HG03025 (cell line): ENCODE measurements at regions not wholly inside any gene's neighbourhood (a gene's known extent, or its start where the extent isn't known, plus 50 kb on each side); places are given as distances from the start of the nearest gene placed in this dataset.
"Not testable (repeated sequence)": the region's sequence is repeated elsewhere in the genome, so short reads cannot be mapped to it uniquely, and the experiment has no call there.

Experiments
- ATAC-seq: cut with Tn5 transposase; IDR thresholded peaks from one replicate; pipeline ENCODE4 v1.9.1; 2021; ENCODE audit warnings: mild to moderate bottlenecking, moderate library complexity; ENCODE audit not compliant: unreplicated experiment, low FRiP score

DNA sequence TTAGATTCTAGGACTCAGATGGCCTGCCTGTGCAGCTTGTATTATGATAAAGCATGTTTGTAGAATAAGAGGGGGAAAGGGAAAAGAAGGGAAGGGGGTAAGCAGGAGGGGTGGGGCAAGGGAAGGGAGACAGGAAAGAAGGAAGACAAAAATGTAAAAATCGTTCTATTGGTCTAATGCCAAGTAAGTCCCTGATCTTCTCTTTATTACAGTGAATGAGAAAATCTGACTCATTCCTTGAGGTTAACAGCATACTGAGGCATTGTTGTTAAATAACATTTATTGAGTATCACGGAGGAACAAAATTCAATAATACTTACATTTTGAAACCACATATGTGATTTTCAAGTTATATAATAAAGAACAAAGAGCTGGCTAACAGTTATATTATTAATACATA lies 1534.7 kb downstream of the OLFM4 start:
- no peak for ATAC-seq

DNA sequence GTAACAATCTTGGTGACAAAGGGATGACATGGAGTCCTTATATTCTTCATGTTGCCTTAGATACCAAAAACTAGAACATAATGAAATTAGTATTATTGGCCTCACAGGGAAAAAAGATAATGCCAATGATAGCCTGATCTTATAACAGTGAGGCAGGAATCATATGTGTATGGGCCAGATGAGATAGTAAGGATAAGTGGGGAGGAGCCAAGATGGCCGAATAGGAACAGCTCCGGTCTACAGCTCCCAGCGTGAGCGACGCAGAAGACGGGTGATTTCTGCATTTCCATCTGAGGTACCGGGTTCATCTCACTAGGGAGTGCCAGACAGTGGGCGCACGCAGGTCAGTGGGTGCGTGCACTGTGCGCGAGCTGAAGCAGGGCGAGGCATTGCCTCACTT lies 1543.4 kb downstream of the OLFM4 start:
- not testable (repeated sequence) for ATAC-seq

DNA sequence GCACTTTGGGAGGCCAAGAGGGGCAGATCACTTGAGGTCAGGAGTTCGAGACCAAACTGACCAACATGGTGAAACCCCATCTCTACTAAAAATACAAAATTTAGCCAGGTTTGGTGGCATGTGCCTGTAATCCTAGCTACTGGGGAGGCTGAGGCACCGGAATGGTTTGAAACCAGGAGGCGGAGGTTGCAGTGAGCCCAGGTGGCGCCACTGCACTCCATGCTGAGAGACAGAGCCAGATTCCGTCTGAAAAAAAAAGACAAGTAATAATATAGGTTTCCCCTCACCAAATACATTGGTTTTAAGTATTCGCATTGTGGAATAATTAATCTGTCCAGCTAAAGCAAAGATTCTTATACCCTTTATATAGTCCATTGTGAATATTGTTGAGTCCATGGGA lies 1544.6 kb downstream of the OLFM4 start:
- ATAC-seq, result no peak

DNA sequence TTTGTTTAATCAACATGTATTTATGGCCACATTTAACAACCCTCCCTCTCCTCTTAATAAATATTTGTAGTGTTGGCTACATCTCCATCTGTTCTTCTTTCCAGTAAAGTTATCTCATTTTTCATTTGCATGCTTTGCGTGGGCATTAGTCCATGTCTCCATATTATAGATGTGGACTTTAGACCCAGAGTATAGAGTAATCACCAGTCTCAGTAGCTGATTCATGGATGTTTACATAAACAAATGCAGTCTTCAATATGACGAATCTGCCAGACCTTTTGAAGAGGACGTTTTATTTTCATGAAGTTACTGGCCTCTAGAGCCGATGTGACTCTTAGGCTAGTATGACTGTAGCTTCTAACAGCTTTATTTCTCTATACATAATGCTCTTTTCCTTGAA lies 1546.2 kb downstream of the OLFM4 start:
- no peak for ATAC-seq

DNA sequence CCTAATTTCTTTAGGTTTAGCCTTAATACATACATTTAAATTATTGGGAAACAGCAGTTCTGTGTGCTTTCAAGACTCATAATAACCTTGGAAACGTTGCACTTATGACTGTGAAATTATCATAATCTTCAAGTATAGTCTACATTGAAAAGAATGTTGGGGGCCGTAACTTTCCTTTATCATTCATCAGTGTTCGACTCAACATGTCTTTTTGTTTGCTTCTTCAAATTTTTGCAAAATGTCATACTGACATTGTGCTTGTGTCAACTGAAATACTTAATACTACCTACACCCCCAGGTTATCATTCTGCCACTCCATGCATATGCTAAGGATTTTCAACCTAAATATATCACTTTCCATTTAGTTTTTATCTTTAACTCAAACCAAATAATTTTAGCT lies 1562.9 kb downstream of the OLFM4 start:
- ATAC-seq, result no peak

DNA sequence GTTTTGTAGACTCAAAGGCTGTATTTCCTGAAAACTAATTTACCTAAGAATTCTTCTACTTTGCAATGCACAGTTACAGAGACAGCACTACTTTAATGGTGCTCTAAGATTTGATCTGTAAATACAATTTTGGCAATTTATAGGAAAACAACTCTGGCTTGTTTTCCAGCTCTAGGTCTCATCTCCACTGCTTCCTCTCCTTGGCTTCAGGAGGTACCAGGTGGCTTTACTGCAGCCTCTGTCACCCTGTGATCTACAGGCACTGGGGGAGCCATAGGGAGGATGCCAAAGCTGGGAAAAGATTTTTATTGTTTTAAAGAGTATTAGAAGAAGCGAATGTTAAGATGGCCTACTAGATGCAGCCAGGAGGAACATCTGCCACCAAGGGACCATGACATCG lies 1563.6 kb downstream of the OLFM4 start:
- ATAC-seq, result no peak

DNA sequence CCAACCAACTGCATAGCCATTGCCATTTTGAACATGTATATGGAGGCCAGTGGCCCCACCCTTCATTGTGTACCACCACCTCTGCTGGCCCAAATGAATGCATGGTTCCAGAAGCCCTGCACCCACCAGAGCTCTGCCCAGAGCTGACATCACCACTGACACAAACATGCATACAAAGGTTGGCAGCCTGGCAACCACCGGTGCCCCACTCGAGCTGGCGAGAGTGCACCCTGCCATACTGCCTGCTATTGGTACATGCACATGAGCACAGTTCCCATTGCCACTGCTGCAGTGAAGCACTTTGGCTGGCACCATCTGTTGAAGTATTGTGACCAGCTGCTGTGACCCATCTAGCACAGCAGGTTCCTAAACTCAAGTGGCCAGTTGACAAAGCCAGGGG lies 1564.9 kb downstream of the OLFM4 start:
- no peak for ATAC-seq

DNA sequence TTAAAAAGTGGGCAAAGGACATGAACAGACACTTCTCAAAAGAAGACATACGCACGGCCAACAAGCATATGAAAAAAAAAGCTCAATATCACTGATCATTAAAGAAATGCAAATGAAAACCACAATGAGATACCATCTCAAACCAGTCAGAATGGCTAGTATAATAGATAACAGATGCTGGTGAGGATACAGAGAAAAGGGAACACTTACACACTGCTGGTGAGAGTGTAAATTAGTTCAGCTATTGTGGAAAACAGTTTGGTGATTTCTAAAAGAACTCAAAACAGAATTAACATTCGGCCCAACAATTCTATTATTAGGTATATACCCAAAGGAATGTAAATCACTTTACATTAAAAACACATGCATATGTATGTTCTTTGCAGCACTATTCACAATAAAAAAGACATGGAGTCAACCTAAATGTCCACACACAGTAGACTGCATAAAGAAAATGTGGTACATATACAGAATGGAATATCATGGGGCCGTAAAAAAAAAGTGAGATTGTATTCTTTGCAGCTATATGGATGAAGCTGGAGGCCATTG lies 1569.0 kb downstream of the OLFM4 start:
- no peak for ATAC-seq

DNA sequence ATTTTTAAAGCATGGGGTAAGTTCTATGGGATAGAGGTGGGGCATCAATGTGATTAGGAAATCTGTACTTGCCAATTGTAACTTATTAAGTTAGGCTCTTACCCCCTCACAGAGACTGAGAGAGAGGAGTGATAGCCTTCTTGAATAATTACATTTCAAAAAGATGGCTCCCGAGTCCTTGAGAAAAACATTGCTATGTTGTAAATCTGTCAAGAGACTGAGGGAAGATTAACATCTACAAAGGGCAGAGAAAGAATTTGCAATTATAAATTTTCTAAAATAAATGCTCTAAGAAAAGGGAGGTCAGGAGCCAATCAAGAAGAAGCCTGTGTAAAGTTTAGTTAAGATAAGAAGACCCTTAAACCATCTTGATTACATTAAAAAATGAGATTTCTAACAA lies 1570.8 kb downstream of the OLFM4 start:
- ATAC-seq, result no peak

DNA sequence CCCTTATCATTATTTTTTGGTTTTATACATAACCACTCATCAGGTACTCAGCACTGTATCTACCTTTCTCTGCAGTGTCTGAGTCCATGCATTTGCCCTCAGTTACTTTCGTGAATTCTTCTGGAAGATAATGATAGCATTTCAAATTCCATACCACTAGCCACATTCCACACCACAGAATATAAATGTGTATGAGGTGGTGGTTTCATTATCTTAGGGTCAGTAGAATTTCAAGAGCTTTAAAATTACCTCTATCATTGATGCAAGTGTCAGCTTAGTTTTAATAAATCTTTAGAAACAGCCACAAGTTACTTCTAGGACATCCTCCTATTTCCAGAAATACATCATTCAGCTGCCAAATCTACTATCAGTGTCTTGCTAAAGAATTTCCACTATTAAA lies 1578.3 kb downstream of the OLFM4 start:
- no peak for ATAC-seq

DNA sequence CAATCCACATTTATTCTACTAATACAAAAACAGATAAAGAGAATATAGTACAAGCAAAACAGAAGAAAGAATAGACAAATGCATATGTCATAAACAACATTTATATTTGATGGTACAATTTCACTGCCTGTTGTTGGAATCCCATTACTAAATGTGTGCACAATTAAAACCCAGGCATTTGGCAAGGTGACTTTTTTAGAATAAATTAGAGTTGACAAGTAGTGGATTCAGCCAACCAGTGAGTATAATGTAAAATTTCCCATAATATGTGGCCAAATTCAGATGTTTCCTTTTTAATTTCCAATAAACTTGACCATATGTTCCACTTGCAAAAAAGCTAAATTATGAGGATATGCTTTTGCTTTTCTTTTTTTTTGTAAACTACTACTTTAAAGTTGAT lies 1578.8 kb downstream of the OLFM4 start:
- ATAC-seq, result no peak

DNA sequence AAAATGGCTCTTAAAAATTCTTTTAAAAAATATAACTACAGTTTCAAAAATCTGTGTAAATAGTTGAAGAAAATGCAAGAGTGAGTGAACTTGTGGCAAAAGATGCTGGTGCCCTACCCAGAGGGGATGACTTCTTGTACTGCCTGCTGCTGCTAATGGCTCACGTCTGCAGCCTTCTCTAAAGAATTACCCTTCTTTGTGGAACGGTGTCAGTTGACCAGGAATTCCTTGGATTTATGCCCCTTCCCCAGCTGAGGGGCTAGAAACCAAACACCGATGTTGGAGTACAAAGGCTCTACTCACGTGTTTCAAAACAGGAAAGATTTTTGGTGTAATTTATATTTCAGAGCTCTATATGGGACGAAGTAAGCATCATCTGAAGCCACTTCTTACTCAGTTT lies 1582.8 kb downstream of the OLFM4 start:
- no peak for ATAC-seq

DNA sequence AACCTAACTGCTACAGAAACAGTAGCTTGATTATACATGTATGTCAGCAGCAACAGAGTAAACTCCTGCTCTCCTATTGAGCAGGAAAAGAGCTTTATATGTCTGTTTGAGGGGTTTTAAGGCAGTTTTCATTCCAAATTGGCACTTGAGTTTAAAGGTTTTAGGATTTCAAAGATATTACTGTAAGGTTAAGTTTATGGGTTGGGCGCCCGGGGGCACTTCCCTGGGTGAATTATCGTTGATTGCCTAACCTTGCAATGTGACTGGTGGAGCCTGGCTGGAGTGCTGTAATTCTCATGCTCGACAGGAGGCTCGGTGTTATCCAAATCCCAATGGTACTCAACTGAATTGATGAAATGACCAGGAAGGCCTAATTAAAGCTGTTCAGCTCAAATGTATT lies 1586.1 kb downstream of the OLFM4 start:
- ATAC-seq, result no peak

DNA sequence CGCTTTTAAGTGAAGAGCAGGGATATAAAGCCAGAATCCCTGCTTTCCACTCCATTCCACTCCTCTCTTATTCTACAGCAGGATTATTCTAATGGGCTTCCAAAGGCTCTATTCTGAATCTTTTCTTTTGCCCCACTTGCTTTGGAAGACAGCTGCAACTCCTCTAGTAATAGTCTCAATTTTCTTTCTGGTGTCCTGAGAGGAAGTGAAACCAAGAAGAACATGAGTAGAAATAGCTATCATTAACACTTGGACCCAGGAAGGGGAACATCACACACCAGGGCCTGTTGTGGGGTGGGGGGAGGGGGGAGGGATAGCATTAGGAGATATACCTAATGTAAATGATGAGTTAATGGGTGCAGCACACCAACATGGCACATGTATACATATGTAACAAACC lies 1597.9 kb downstream of the OLFM4 start:
- not testable (repeated sequence) for ATAC-seq

DNA sequence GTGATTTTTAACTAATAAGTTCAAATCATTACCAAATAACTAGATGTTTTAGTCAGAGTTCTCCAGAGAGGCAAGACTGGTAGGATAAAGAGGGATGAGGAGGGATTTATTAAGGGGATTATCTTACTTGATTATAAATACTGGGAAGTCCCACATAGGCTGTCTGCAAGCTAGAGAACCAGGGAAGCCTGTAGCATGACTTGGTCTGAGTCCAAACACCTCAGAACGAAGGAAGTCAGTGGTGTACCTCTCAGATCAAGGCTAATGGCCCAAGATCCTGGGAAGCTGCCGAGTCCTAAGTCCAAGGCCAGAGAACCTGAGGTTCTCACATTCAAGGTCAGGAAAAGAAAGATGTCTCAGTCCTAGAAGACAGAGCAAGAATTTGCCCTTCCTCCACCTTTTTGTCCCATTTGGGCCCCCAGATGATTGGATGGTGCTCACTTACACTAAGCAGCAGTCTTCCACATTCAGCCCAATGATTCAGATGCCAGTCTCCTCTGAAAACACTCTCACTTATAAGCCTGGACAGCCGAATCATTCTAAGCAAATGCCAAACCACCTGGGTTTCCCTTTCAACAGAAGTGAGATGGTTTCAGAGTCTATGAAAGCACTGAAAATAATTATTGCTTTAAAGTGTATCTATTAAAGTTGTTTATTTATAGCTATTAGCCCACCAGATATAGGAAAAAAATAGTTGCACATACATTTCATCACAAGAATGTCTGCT lies 1599.2 kb downstream of the OLFM4 start:
- ATAC-seq, result no peak

DNA sequence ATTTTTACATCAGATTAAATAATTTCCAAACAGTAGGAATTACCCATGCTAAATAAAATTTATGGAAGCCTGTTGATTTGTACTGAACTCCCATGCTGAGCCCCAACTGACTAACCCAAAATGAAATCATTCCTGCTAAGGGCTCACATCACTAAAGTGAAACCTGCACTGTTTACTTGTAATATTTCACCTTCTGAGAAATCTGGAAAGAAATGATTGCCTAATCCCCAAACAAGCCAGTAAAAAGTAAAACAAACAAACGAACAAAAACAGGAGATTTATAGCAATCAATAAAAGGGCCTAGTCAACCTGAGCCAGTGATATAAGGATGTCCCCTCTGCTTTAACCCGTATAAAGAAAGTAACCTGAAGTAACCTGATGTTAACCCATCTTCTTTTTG lies 1599.8 kb downstream of the OLFM4 start:
- no peak for ATAC-seq

DNA sequence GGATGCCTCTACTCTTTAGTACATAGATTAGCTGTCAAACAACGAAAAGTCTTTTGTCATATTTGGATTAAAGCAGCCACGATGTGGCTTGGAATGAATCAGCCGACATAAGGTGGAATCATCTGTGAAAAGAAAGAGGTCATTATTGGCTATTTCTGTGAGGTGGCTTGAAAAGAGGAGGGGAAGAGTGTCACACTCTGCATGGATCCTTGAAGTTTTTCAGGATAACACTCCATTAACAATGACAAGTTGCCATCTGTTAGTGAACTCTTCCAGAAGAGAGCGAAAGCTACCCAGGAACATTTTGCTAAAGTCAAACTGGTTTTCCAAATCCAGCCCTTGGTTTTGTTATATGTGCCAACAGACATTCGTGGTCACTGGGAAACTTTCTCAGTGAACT lies 1604.8 kb downstream of the OLFM4 start:
- ATAC-seq, result no peak

DNA sequence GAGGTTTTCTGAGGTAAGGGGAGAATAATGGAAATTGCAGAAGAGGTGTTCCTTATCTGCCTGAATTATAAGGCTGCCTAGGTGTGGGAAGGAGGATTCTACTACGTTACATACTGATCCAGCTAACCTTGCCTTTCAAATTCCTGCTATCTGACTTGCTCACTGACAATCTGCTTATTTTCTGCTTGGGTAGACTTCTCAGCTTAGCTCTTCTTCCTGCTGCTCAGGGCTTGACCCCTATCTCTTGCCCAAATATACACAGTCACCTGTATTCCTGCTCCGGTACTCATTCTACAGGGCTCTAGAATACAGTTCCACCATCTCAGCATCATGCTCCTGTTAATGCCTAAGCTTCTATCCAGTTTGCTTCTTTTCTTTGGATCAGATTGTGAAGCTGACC lies 1607.6 kb downstream of the OLFM4 start:
- ATAC-seq, result no peak

DNA sequence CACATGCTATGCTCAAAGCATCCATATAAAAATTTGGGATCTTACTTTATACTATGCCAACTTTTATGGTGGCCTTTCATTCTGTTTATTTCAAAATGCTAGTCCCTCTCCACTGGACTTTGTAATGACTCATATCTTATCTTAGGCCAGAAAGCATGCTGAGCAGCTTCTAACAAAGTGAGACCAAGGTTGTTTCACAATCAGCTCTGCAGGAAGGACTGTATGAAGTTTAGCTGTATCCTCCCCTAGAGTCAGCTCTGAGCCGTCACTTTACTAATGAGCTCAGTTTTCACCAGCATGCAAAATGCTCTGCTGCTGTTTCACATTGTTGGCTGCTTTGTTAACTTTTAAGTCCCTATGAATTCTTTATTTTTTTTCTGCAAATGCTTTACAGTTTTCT lies 1608.8 kb downstream of the OLFM4 start:
- ATAC-seq, result no peak

DNA sequence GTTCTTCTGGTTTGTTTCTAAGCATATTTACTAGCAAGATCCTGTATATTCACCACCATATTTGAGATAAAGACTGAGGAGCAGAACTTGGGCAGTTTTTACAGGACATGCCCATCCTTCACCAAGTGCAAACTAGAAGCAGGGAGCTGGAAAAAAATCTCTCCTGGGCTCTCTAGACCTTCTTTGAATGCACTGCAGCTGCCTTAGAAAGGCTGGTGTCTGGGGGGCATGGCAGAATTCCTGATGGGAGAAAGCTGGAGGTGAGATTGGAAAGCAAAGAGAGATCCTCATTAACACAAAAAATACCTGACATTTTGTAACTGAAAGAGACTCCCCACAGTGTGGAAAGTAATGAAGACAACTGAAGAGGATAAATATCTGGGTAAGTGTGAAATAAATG lies 1612.1 kb downstream of the OLFM4 start:
- ATAC-seq, result no peak

DNA sequence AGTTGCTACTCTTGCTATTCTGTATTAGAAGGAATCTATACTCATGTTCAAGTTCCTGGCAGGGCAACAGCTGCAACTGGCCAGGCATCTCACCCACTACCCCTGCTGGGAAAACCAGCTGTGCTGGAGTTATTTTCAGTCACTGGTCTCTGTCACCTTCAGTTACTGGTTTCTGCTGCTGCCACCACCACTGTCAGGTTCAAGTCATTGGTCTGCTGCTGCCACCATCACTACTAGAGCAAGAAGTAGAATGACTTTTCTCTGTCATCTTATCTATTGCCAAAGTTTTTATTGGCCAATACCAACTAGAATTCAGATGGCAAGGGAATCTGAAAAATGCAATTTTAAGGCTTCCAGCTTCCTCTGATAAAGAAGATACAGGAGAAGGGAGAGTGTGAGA lies 1615.2 kb downstream of the OLFM4 start:
- ATAC-seq, result no peak

DNA sequence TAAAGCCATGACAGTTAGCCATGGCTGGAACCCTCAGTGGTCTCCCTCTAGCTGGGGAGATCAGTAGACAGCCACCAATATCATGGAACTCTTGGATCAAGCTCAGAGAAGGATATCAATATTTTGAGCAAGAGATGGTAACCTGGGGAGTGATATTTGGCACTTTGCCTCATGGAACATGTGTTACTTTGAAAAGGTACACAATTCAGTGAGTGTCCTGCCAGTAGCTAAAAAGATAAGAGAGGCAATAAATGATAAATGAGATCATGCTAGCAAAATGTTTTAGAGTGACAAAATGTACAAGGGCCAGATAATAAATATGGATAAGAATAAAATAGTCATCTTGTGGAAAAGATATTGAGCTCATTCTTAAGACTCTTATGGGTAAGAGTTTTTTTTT lies 1618.7 kb downstream of the OLFM4 start:
- ATAC-seq, result no peak

DNA sequence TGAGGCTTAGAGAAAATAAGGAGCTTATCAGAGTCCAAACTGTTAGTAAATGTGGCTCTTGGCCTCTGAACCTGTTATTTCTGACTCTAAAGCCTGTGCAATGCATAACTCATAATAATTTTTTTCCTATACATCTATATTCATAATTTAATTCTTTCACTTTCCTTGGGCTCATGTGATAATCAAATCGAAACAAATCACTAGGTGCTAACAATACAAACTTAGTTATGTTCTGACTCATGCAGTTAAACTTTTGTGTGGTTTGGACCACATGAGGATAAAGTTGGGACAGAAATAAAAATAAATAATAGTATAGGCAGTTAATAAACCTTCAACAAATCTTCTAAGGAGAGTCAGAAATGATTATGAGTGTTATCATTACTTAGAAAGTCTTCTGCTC lies 1629.0 kb downstream of the OLFM4 start:
- ATAC-seq, result no peak
